HG03064 (cell line): ENCODE measurements at regions not wholly inside any gene's neighbourhood (a gene's known extent, or its start where the extent isn't known, plus 50 kb on each side); places are given as distances from the start of the nearest gene placed in this dataset.
"Not testable (repeated sequence)": the region's sequence is repeated elsewhere in the genome, so short reads cannot be mapped to it uniquely, and the experiment has no call there.

Experiments used
- ATAC-seq: cut with Tn5 transposase; IDR thresholded peaks from one replicate; pipeline ENCODE4 v1.9.1; 2021; ENCODE audit warnings: low read depth; ENCODE audit not compliant: unreplicated experiment

DNA sequence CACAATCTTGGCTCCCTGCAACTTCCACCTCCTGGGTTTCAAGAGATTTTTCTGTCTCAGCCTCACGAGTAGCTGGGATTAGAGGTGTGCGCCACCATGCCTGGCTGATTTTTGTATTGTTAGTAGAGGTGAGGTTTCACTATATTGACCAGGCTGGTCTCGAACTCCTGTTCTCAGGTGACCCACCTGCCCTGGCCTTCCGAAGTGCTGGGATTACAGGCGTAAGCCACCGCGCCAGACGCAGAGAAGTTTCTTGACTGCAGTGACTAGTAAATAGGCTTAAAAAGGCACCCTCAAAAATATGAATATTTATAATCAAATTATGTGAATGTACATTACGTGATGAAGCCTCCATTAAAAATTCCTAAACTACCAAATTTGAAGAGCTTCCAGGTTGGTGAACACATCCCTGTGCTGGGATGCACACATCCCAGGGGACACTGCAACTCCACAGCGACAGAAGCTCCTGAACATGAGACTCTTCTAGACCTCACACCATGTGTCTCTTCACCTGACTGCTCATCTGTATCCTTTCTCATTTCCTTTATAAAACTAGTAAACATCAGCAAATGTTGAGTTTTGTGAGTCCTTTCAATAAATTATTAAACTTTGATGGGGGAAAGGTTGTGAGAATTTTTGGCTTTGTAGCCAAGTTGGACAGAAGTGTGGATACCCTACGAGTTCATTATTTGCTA lies 203.3 kb upstream of the SPOPL start:
- ATAC-seq: peak; percentile 68

DNA sequence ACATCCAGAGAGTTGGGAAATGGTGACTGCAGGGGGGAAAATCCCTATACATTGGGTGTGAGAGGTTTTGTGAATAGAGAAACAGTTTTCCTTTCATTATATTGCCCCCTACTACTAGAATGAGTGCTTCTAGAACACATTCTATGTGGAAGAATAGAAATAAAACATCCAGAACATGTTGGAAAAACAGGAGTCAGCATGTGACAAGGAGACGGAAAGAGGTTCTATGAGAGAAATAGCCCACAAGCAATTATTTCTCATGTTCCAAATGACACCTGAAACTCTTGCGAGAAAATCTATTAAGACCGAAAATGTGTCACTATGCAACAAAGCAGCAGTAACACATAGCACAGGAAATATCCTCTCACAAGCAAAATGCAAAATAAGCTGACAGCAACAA lies 202.7 kb upstream of the SPOPL start:
- peak; percentile 75 for ATAC-seq

DNA sequence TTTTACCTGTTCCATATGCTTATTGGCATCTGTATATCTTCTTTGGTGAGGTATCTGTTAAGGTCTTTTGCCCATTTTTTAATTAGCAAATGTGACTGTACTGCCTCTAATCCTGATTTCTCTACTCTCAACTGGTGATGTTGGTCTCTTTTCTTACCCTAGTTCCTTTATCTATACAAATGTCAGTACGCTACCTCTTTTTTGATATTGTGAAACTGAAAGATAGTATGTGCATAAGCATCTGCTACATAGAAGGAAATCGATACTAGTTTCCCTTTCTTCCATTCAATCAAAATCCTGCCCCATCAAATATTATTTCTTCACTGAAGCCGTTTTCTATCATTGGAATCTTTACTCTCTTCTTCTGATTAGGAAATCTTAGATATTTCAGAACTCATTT lies 194.9 kb upstream of the SPOPL start:
- ATAC-seq: no peak

DNA sequence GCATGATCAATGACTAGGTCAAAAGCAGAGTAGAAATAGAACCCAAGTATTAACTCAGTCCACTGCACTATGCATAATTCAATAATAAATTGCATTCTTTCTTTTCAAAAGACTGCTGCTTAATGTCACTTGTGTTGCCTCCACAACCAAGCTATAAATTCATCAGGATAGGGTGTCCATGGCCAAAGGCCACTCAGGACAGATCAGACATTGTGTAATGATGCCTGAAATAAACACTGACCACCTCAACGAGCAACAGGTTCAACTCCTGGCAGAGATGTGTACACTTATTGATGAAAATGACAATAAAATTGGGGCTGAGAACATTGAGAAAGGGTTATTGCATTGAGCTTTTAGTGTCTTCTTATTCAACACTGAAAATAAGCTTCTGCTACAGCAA lies 194.5 kb upstream of the SPOPL start:
- ATAC-seq: no peak

DNA sequence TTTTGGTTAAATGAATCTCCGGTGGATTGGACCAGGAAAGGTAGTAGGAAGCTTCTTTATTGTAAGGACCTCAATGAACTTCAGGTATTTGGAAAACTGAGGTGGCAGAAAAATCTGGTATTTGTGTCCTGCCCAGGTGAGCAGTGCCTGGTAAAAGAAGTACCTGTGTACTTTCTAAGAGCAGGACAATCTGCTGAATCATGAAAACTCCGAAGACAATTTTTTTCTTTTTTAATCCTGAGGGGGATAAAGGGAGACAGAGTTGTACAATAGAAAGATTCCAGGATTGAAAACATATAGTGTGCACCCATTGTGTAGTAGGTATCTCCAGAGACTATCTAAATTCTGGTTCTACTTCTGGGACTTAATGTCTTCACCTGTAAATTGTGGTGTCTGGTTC lies 191.8 kb upstream of the SPOPL start:
- no peak for ATAC-seq

DNA sequence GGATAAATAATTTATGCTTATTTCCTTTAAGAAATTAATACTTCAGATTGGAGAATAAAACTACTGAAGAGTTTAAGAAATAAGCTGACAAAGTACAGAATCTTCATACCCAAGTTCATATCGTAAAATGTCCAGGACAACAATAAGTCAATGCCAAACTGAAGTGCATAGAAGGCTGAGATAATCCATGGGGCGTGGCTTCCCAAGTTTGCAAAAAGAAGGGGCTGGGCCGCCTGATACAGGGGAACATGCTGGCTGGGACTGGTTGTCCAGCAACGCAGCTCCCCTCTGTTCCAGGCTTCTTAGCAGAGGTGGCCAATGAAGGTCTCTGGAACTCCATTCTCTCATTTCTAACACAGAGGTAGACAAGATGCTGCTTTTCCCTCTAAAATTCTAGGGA lies 189.5 kb upstream of the SPOPL start:
- ATAC-seq: no peak

DNA sequence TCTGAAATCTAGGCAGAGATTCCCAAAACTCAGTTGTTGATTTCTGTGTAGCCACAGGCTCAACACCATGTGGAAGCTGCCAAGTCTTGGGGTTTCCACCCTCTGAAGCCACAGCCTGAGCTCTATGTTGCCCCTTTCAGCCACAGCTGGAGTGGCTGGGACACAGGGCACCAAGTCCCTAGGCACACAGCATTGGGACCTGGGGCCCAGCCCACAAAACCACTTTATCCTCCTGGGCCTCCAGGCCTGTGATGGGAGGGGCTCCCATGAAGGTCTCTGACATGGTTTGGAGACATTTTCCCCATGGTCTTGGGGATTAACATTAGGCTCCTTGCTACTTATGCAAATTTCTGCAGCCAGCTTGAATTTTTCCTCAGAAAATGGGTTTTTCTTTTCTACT lies 186.0 kb upstream of the SPOPL start:
- ATAC-seq: not testable (repeated sequence)

DNA sequence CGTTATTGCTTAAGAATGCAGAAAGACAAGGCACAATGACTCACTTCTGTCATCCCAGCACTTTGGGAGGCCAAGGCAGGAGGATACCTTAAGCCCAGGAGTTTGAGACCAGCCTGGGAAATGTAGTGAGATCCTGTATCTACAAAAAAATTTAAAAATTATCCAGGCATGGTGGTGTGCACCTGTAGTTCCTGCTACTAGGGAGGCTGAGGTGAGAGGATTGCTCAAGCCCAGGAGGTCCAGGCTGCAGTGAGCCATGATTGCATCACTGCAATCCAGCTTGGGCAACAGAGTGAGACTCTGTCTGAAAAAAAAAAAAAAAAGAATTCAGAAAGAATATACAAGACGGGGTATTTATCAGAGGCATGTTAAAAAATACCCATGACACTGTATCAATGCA lies 182.0 kb upstream of the SPOPL start:
- no peak for ATAC-seq

DNA sequence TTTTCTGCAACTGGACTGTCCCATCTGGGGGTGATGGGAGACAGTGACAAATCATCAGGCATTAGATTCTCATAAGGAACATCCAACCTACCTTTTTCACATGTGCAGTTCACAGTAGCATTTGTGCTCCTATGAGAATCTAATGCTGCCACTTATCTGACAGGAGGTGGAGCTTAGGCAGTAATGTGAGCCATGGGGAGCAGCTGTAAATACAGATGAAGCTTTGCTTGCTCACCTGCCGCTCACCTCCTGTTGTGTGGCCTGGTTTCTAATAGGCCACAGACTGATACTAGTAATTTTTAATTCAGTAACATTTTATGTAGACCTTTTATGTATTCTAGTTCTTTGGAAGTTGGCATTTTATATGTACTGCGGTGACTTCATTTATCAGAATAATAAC lies 180.1 kb upstream of the SPOPL start:
- ATAC-seq: no peak

DNA sequence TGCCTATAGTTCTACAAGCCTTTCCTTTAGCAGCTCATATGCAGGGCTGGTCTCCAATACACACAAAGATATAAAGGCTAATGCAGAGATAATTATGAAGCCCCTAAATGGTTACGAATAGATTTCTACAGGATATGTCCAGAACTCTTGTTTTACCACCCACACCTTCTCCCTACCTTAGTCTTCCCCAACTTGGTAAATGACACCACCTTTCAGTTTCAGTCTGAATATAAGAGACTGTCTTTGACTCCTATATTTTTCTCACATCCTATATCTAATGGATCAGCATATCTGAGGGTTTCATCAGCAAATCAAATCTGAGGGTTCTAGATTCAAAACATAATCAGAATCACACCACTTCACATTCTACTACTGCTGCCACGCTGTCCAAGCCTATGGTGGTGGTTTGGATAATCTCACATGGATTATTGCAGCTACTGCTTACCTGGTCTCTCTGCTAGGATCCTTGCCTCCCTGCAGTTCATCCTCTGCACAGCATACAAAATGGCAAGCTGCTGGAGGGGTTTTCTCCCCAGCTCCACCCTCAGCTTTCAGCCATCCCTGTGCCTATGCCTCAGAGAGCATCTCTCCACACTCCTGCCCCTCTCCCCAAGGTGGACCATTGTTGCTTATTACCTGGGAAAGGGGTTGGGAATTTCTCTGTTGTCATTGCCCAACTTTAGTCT lies 178.0 kb upstream of the SPOPL start:
- no peak for ATAC-seq

DNA sequence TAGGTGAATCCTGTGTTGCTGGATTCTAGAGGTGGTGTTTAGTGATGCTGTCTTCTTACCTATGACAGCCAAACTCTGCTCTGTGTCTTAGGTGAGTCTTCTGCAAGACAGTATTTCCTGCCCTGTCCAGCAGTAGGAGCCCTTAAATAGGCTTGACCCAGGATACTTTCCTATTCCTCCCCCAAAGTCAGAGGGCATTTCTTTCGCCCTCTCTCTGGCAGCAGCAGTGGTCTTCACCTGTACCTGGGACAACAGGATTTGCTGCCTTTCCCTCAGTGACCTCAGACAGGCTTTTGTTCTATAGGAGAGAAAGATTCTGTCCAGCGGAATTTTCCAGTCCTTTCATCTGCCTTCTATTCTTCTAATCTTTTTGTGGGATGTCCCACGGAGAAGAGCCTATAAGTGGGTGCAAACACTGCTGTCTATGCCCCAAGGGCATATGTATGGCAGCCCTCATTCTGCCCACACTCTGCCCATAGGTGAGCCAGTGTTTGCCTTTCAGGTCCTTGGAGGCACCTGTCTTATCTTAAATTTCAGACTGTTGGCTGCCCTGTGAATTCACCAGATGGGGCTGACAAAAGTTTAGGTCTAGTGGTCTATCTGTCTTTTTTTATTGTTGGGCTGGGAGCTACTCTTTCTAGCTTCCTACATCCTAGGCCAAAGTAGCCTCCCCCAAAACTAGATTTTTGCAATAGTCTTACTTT lies 177.3 kb upstream of the SPOPL start:
- ATAC-seq: no peak

DNA sequence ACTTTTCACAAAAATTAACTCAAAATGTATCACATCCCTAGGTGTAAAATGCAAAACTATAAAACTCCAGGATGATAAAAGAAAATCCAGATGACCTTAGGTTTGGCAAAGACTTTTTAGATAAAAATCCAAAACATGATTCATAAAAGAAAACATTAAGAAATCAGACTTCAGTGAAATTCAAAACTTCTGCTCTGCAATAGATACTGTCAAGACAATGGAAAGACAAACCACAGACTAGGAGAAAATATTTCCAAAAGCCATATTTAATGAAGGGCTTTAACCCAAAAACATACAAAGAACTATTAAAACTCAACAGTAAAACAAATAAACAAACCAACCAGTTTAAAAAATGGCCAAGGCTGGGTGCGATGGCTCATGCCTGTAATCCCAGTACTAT lies 173.6 kb upstream of the SPOPL start:
- ATAC-seq: no peak

DNA sequence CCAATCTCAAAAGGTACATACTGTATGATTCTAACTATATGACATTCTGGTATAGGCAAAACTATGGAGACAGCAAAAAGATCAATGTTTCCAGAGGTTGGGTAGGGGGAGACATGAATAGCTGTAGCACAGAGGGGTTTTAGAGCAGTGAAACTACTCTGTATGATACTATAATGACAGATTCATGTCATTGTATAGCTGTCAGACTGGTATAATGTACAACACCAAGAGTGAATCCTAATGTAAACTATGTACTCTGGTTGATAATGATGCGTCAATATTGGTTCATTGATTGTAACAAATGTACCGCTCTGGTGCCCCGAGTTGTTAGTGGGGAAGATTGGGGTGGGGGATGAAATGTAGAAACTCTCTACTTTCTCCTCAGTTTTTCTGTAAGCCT lies 172.4 kb upstream of the SPOPL start:
- no peak for ATAC-seq

DNA sequence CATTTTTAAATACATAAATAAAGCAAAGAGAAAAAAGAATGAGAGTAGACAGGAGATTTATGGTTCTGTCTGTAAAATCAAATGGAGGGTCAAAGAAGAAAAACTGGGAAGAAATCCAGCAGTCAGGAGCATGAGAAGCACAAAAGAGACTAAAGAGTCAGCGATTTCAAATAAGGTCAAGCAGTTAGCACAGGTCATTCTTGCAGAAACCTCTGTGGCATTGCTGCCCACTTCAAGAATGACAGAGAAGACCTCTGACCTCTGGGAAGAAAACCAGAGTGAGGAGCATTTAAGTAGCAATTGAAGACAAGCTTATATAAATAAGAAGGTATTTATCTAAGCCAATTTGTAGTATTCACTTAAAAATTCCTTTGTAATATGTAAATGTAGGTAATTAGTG lies 172.0 kb upstream of the SPOPL start:
- no peak for ATAC-seq

DNA sequence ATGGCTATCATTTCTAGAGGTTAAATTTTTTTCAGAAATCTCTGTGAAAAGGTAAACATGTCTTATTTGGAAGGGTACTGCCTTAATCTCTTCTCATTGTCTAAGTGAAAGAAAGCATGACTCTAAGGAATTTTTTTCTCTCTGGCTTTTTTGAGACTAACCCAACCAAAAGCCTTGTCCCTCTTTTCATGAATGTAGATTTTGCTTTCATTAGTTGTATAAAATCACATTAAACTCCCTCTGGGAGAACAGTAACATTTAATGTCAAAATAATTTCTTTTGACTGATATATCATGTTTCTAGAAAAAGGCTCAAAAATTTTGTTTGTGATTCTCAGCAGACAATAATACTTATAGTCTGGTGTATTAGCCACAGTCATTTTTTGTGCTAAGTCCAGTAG lies 168.4 kb upstream of the SPOPL start:
- ATAC-seq: no peak

DNA sequence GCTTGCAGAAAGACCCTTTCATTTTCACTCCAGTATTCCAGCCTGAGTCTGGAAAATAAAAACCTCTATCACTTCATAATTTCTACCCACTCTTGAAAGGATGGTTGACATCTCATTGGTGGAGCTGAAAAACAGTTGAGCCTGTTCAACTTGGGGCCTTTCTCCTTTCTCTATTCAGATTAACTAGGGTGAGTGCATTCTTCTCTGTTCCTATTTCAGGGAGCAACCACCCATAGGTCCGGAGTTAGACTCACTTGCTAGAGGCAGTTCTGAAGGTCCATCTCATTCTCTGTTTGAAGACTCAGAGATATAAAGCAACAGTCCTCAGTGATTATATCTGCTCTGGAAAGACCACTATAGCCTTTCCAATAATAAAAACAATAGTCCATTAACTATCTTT lies 167.9 kb upstream of the SPOPL start:
- ATAC-seq: no peak

DNA sequence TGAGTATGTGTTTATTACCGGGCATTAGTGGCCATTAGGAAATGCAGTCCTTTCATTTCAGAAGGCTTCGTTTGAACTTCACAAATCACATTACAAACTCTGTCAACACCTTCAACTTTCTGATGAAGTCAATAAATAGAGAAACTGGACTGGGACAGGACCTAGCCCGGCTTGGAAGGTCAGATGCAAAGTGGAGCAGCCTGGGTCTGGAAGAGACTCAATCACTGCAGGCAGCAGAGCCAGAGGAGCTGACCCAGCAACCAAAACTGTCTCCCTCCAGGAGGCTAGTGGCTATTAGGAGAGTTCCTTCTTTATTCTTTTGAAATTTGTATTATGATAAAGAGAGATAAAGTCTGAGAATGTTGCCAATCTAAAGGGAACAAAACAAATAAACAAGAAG lies 167.2 kb upstream of the SPOPL start:
- ATAC-seq: no peak

DNA sequence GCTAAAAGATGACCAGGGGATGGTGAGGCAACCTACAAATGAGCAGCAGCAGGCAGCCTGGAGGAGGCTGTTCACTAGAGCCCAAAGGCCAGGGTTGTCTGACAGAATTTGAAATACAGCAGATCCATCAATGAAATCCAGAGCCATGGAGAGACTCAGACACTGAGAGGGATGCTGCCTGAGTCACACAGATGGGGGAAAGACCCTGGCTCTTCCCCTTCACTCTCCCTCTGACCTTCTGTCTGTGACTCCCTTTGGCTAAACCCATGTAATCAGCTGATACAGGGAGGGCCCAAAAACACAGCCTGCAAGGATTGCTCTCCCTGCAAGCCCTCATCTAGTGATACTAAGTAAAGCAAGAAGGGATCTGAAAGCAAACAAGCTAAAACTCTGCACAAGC lies 166.5 kb upstream of the SPOPL start:
- no peak for ATAC-seq

DNA sequence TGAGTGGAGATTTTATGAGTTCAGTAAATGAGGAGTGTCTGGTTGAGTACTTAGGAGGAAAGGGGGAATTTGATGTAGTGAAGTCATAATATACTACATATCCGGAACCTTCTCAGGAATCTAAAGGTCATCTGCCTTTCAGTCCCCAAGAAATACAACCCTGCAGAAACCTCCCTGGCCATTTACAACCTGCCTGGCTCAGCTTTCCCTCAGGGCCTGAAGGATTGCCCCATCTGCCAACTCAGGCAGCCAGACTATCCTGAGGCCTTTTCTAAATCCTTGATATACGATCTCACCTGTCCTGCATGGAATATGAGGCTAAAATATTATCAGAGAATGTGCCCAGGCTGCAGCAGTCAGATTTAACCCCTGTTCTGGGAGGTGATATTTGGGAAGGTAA lies 165.4 kb upstream of the SPOPL start:
- ATAC-seq: no peak

DNA sequence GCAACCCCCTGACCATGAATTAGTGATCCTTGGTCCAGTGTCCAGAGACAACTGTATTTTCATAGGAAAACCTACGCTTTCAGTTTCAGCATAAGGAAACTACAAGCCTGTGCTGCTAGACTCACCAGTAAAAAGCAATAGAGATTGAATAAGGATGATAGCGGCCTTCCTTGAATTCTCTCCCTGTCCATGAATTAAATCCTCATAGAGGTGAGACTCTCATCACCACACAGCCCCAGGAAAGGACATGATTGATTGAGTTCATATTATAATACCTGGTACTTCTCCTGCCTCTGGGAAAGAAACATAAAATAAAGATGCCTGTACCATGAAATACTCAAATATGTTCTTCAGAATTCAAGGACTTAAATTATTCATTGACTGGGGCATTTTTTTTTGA lies 146.3 kb upstream of the SPOPL start:
- ATAC-seq: no peak

DNA sequence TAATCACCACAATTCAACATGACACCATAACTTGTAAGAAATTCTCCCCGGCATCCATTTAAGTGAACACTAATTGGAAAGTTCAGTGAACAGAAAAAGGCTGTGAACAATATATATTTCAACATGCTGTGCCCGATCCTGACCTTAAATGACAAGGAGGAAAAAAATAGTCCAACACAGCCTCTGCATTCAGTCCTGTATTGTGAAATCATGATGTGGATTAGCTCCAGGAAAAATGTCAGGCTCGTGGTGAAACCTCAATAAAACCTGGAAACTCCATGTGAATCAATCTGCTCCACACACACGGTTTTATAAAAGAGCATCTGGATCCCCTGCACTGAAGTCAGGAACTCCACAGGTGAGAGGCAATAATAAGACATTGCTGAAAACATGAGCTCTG lies 145.4 kb upstream of the SPOPL start:
- no peak for ATAC-seq

DNA sequence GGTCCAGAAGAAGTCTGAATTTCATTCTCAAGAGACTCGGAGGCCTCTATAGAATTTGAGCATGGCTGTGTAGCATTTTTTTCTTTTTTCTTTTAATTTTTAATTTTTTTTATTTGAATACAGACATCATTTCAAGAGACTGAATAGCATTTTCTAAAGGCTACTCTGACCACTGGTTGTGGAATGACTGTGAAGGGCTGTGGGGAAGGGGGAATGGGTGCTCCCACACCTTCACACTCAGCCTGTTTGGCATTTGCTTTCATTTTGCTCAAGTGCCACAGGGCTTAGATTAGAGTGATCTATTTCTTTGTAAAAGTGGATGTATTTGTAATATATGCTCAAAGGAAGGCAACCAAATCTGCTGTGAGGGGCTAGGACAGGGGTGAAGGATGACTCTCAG lies 142.0 kb upstream of the SPOPL start:
- peak; percentile 69 for ATAC-seq
